H1 (cell line): ENCODE measurements at regions not wholly inside any gene's neighbourhood (a gene's known extent, or its start where the extent isn't known, plus 50 kb on each side); places are given as distances from the start of the nearest gene placed in this dataset.

ENCODE experiments used
- CTCF ChIA-PET: fragments of 300-600 bp; sonication (Branson Sonifier 250); formaldehyde crosslinking; loops from one replicate; lab custom pipeline; 2021; ENCODE audit not compliant: partially characterized antibody; lab: Charles Lee
- POLR2A ChIA-PET: fragments of 300-600 bp; sonication (Branson Sonifier 250); formaldehyde crosslinking; loops from one replicate; lab custom pipeline; 2021; ENCODE audit warnings: inconsistent platforms; ENCODE audit not compliant: partially characterized antibody; lab: Charles Lee
- DNase-seq, 2 experiments: peaks; one replicate each; pipeline versions ENCODE4 v3.0.0 to v3.0.0-alpha.2; 2010 to 2022; ENCODE audit warnings: low spot score in 2 of 2, low read depth in 1 of 2, mixed read lengths in 1 of 2
- FAIRE-seq: peaks from 2 replicates; lab custom pipeline; 2011; peaks lifted over from hg19 to GRCh38; lab: Jason Lieb, UNC
- H2AFZ ChIP-seq: 2 replicates; pipeline ENCODE4 v1.8.1; 2012; ENCODE audit warnings: low read length, inconsistent platforms
- H2AK5ac ChIP-seq: 2 replicates; pipeline ENCODE4 v1.6.1; 2013; ENCODE audit warnings: low read depth, low read length
- H2BK120ac ChIP-seq: replicated peaks from 2 replicates; pipeline ENCODE3; 2013; ENCODE audit warnings: low read depth, low read length, inconsistent platforms
- H2BK12ac ChIP-seq: 2 replicates; pipeline ENCODE4 v1.6.1; 2013; ENCODE audit warnings: low read depth, low read length
- H2BK15ac ChIP-seq: 2 replicates; pipeline ENCODE4 v1.6.1; 2013; ENCODE audit warnings: low read length
- H2BK20ac ChIP-seq: 2 replicates; pipeline ENCODE4 v1.6.1; 2013; ENCODE audit warnings: low read length
- H2BK5ac ChIP-seq: 2 replicates; pipeline ENCODE4 v1.6.1; 2013; ENCODE audit warnings: low read depth, low read length
- H3K14ac ChIP-seq: 2 replicates; pipeline ENCODE4 v1.6.1; 2013; ENCODE audit warnings: inconsistent platforms; ENCODE audit not compliant: insufficient read length
- H3K18ac ChIP-seq: 2 replicates; pipeline ENCODE4 v1.6.1; 2013; ENCODE audit warnings: low read length; ENCODE audit errors: extremely low read depth
- H3K23ac ChIP-seq: 2 replicates; pipeline ENCODE4 v1.6.1; 2013; ENCODE audit warnings: inconsistent platforms; ENCODE audit not compliant: insufficient read length
- H3K23me2 ChIP-seq: 2 replicates; pipeline ENCODE4 v1.6.1; 2013; ENCODE audit warnings: low read depth, low read length
- H3K27ac ChIP-seq: 2 replicates; pipeline ENCODE4 v1.6.1; 2011; ENCODE audit warnings: low read depth, low read length, inconsistent platforms
- H3K27me3 ChIP-seq, 4 experiments: replicated peaks in 1 of 4; 1 replicate in 1 of 4; 2 replicates in 3 of 4; pipeline versions ENCODE4 v1.6.1 to v1.8.1; 2011 to 2013; ENCODE audit warnings: low read length in 3 of 4, mild to moderate bottlenecking in 3 of 4, inconsistent platforms in 2 of 4, mixed read lengths in 2 of 4, moderate library complexity in 1 of 4; ENCODE audit not compliant: control insufficient read depth in 3 of 4, insufficient read depth in 3 of 4; ENCODE audit errors: extremely low read depth in 1 of 4
- H3K36me3 ChIP-seq, 4 experiments: 2 replicates each; pipeline versions ENCODE4 v1.6.1 to v1.8.1; 2011 to 2013; ENCODE audit warnings: mild to moderate bottlenecking in 4 of 4, low read length in 3 of 4, moderate library complexity in 2 of 4, control low read depth in 1 of 4, inconsistent platforms in 1 of 4; ENCODE audit not compliant: insufficient read depth in 4 of 4, control insufficient read depth in 2 of 4
- H3K4ac ChIP-seq: replicated peaks from 2 replicates; pipeline ENCODE3; 2013; ENCODE audit warnings: low read length, low read depth, mixed read lengths, inconsistent platforms; ENCODE audit not compliant: insufficient read length
- H3K4me1 ChIP-seq, 4 experiments: replicated peaks in 1 of 4; 1 replicate in 1 of 4; 2 replicates in 3 of 4; pipeline versions ENCODE4 v1.6.1 to v1.8.1; 2011 to 2013; ENCODE audit warnings: low read length in 3 of 4, inconsistent platforms in 2 of 4, mixed read lengths in 1 of 4; ENCODE audit not compliant: insufficient read depth in 4 of 4, control insufficient read depth in 3 of 4
- H3K4me2 ChIP-seq, 2 experiments: 2 replicates each; pipeline versions ENCODE4 v1.6.1 to v1.8.1; 2011 to 2013; ENCODE audit warnings: low read depth in 2 of 2, low read length in 2 of 2, control low read depth in 1 of 2, inconsistent platforms in 1 of 2, mild to moderate bottlenecking in 1 of 2; ENCODE audit not compliant: insufficient read depth in 1 of 2
- H3K4me3 ChIP-seq, 4 experiments: fragments of 200-600, 300-600 bp in 1 of 4; sonication (generic), shearing (Covaris generic), sonication (Bioruptor Twin) in 1 of 4; 2 replicates each; pipeline versions ENCODE4 v1.5.1 to v1.8.1; 2011 to 2016; ENCODE audit warnings: low read length in 4 of 4, low read depth in 3 of 4, control low read depth in 2 of 4, inconsistent platforms in 2 of 4, mild to moderate bottlenecking in 2 of 4, mixed read lengths in 1 of 4, moderate library complexity in 1 of 4; ENCODE audit not compliant: insufficient read depth in 2 of 4; ENCODE audit errors: extremely low read depth in 1 of 4
- H3K56ac ChIP-seq: replicated peaks from 2 replicates; pipeline ENCODE3; 2013; ENCODE audit warnings: low read depth, mild to moderate bottlenecking, mixed read lengths, low read length, inconsistent platforms; ENCODE audit not compliant: insufficient read length
- H3K79me1 ChIP-seq: 2 replicates; pipeline ENCODE4 v1.6.1; 2013; ENCODE audit warnings: low read depth, low read length, control low read depth
- H3K79me2 ChIP-seq, 2 experiments: 2 replicates each; pipeline versions ENCODE4 v1.6.1 to v1.8.1; 2012 to 2013; ENCODE audit warnings: low read length in 2 of 2, mild to moderate bottlenecking in 2 of 2, inconsistent platforms in 1 of 2; ENCODE audit not compliant: insufficient read depth in 2 of 2, control insufficient read depth in 1 of 2
- H3K9ac ChIP-seq, 4 experiments: replicated peaks in 1 of 4; 1 replicate in 1 of 4; 2 replicates in 3 of 4; pipeline versions ENCODE4 v1.6.1 to v1.8.1; 2011 to 2013; ENCODE audit warnings: low read depth in 3 of 4, low read length in 3 of 4, control low read depth in 2 of 4, mild to moderate bottlenecking in 2 of 4, moderate library complexity in 2 of 4, inconsistent platforms in 1 of 4; ENCODE audit errors: extremely low read depth in 1 of 4
- H3K9me3 ChIP-seq, 2 experiments: 2 replicates each; pipeline versions ENCODE4 v1.6.1 to v1.8.1; 2012 to 2013; ENCODE audit warnings: mild to moderate bottlenecking in 2 of 2, moderate library complexity in 2 of 2, control low read depth in 1 of 2, inconsistent platforms in 1 of 2, low read depth in 1 of 2, low read length in 1 of 2, mixed read lengths in 1 of 2; ENCODE audit not compliant: insufficient read depth in 2 of 2
- H4K20me1 ChIP-seq, 2 experiments: replicated peaks in 1 of 2; 2 replicates each; pipeline versions ENCODE3 to v1.8.1; 2011 to 2013; ENCODE audit warnings: inconsistent platforms in 2 of 2, low read length in 2 of 2, mild to moderate bottlenecking in 1 of 2; ENCODE audit not compliant: insufficient read depth in 2 of 2, control insufficient read depth in 1 of 2
- H4K5ac ChIP-seq: 2 replicates; pipeline ENCODE4 v1.6.1; 2013; ENCODE audit warnings: low read length, low read depth, mixed read lengths, inconsistent platforms; ENCODE audit not compliant: insufficient read length
- H4K8ac ChIP-seq: 2 replicates; pipeline ENCODE4 v1.8.0; 2013; ENCODE audit warnings: mild to moderate bottlenecking, moderate library complexity, low read length, inconsistent platforms; ENCODE audit not compliant: insufficient read depth; ENCODE audit errors: extremely low read depth
- H4K91ac ChIP-seq: replicated peaks from 2 replicates; pipeline ENCODE3; 2013; ENCODE audit warnings: low read length, mixed read lengths, inconsistent platforms; ENCODE audit not compliant: insufficient read length
- PHF8 ChIP-seq: fragments of 200-600 bp; sonication (generic); conservative IDR thresholded peaks from 2 replicates; pipeline ENCODE4 v1.7.1; 2012; ENCODE audit warnings: low read depth, mild to moderate bottlenecking, inconsistent platforms, low read length, moderate library complexity
- WGBS, 2 experiments: shearing (Covaris generic) in 1 of 2; methylation state at CpG; one replicate each; pipeline versions ENCODE4 v1.1.6 to v1.1.7; 2013 to 2015; ENCODE audit warnings: low lambda C conversion rate in 2 of 2, mixed read lengths in 2 of 2, inconsistent platforms in 1 of 2, low coverage in 1 of 2, missing lambda C conversion rate in 1 of 2; ENCODE audit not compliant: insufficient replicate concordance in 2 of 2, insufficient coverage in 1 of 2, insufficient read length in 1 of 2; ENCODE audit errors: extremely low coverage in 1 of 2, missing lambda C conversion rate in 1 of 2; 5-methylcytosine and 5-hydroxymethylcytosine counted together

- Histone ChIP-seq H3K23ac (no peak overlapping the region), H3K4me3 (no peak overlapping the region), H3K4me2 (no peak overlapping the region), H2AK5ac (no peak overlapping the region), H3K27ac (no peak overlapping the region), H3K79me2 (no peaks in the 10 kb centered on the region), H3K14ac (no peak overlapping the region), H2BK5ac (no peak overlapping the region), H3K4me1 (no peaks in the 10 kb centered on the region), H3K23me2 (no peaks in the 10 kb centered on the region), H3K36me3 (no peaks in the 10 kb centered on the region), H4K8ac (no peak overlapping the region), H4K20me1 (no peaks in the 10 kb centered on the region), H2BK20ac (no peak overlapping the region), H2BK15ac (no peak overlapping the region), H2BK120ac (no peak overlapping the region), H3K56ac (no peak overlapping the region), H3K9ac (no peak overlapping the region), H4K91ac (no peak overlapping the region), H2AFZ (no peak overlapping the region), H3K4ac (no peak overlapping the region), H3K18ac (no peak overlapping the region), H3K9me3 (no peaks in the 10 kb centered on the region), H3K27me3 (no peaks in the 10 kb centered on the region), H2BK12ac (no peak overlapping the region), H3K79me1 (no peaks in the 10 kb centered on the region), H4K5ac (no peak overlapping the region)
- FAIRE-seq: no peak
- no peak for DNase-seq
- 95% methylated on average over 5 of the region's 5 CpGs; no CpG with 5 or more reads in 1 of the 2 experiments for WGBS, 2 experiments
- ChIA-PET POLR2A (no interaction called here), CTCF (no interaction called here)
- no peak for TF ChIP-seq PHF8
These were observed 358.7 kb upstream of the TNP1 start for GRCh38 chr2:217218269-217219163.
